GM18861 (cell line): ENCODE measurements at regions not wholly inside any gene's neighbourhood (a gene's known extent, or its start where the extent isn't known, plus 50 kb on each side); places are given as distances from the start of the nearest gene placed in this dataset.

ENCODE experiments used
- ATAC-seq: cut with Tn5 transposase; IDR thresholded peaks from one replicate; pipeline ENCODE4 v1.9.1; 2021; ENCODE audit not compliant: unreplicated experiment

DNA sequence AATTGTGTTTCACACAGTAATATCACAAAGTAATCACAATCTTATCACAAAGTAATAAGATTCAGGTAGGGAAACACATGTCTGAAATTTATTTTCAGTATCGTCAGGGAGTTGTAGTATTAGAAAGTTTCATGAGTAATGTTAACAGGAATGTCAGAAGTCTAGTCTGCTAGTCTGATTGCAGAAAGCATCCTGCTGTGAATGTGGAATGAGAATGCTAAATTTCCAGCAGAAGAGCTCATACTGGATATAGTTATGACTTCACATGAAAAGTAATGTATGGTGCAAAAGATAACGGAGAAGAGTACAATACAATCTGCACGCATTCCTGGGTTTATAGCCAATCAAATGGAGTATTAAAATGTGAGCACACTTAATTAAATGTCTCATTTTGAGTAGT, 494.7 kb upstream of the SETBP1 start:
- ATAC-seq = no peak

DNA sequence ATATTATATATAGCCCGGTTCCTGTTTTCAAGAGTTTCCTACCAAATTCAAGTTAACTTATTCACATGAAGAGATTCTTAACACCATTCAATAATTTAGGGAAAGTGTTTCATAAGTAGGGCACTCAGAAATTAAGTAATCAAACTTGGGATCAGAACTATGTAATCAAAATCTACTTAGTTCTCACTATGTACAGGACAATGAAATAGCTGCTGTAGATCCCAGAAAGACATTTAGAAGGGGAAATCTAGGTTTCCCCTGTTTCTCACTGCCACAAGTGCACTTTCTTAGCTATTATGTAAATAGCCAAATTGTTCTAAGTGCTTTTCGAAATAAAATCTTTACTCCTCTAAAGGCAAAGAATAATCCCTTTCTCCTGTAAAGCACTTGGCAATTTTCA, 493.6 kb upstream of the SETBP1 start:
- no peak for ATAC-seq

DNA sequence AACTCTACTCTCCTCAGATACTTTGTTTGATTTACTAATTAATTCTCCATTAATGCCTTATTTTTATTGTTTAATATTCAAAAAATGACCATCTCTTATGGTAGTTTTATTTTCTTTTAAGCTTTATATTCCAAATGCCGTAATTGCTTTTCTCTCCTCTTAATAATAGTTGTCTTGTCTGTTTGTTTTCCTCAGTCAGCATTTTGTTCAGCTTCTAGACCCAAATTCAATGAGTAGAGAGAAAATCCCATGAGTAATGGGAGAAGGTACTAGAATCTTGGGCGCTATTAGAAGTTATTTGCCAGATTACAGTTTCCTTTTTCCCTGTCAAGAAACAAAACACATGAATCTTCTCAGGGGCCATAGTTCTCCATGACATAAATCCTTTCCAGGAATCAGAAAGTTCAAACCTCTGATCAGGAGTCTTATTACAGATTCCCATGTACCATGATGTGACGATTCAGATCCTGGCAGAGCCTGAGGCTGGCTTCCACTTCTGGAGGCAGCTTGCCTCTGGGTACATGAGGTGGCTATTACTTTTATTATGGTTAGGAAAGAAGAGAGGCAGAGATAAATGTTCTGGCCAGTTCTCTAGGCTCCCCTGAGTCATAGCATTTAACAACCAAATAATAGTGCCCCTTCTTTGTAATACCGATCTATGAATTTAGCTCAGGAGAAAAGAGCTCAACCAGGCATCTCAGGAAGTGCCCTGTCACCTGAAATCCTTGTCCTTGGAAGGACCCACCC, 485.1 kb upstream of the SETBP1 start:
- no peak for ATAC-seq

DNA sequence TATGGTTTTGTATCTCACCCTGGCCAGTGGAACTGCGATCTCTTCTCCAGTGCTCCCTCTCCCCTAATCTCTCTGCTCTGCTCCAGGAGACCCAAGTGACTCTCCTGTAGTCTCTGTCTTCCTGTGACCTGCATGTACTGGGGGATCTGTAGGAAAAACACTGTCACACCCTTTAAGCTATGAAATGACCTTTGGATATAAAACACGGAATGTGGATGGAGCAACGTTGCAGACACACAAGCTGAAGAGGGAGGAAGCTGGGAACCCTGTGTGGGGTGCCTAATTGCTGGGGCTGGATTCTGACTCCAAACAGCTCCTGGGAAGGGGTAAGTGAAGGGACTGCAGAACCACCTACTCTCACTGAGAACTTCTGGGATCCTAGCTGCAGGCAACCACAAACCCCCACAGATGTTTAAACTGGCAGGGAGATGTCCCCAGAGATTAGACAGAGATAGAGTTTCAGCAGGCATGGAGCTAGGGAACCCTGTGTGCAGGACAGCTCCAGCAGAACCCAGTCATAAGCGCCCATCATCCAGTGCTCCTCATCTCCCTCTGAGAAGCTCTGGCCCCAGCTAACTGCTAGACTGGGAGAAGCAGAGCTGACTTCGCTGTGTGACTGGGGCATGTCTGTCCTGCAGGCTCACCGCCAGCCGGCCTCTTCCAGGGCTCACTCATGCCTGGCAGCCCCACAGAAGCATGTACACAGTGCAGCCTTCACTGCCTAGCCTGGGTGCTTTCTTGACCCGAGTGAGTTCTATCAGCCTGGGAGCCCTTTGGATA, 482.7 kb upstream of the SETBP1 start:
- no peak for ATAC-seq

DNA sequence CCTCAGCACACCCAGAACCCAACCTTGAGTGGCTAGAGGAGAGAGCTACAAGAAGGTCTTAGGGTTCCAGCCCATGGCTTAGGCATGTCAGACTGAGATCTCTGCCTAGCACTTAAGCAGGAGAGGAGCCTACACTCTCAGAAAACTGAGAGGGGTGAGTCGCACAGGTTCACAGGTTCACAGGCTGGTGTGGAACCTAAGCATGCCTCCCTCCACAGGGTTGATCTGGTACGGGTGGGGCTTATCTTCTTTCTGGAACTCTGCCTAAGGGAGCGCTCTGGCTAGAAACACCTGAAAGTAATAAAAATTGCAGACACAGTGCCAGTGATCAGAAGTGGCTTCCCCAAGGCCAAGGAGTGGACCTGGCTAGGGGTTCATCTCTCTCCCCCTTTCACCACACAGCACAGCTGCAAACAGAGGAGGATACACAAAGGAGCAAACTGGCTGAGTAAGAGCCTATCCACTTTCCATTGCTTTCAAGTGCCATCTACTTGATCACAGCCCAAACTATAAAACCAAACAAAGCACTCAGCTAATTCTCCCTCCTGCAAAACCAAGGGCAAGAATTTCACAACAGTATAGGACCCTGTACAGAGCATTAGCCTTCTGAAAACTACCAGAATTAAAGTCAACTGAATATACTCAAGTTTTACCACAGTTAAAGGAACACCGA, 481.9 kb upstream of the SETBP1 start:
- ATAC-seq = no peak

DNA sequence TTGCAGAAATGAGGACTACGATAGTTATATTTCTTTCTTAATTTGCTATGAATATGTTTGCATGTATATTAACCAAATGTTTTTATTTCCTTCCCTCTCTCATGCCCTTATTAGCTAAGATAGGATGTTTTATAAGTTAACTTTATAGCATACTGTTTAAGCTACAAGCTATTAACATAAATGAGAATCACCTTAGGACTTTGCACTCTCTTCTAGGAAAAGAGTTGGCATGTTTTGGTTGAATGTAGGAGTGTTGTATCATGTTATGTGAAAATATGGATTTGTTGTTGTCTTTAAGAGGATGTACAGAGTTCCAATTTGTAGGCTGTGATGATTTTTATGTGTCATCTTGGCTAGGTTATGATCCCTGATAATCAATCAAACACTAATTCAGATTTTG, 467.4 kb upstream of the SETBP1 start:
- ATAC-seq = no peak

DNA sequence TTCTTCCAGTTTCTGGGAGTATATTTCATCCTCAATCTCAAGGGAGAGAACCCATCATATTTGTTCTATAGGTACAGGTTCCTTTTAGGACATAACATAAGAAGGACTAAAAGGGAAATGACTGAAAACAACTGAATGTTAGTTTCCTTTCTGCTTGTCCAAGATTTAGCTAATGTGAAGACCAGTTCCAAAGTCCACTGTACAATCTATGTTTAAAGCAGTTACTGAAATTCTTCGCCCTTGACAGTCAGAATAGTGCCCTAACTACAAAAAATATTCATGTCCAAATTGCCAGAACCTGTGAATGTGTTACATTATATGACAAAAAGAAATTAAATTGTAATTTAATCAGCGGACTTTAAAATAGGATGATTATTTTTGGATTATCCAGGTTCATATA, 466.3 kb upstream of the SETBP1 start:
- no peak for ATAC-seq

DNA sequence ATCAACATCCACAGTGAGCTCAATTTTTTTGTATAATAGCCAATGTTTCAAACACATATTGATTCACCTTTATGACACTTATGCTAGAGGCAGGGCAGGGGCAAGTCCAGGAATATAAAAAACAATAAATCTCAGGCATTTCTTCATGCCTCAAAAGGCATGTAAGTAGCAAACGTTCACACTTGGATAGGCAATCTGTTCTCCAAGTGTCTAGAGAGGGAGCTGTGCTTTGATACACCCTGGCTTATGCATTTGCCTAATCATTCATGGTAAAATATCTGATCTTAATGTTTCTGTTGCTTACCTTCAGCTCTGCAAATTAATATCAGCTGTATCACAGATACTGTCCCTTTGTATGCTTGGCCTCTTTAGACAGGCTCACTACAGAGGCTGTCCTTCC, 464.5 kb upstream of the SETBP1 start:
- ATAC-seq = no peak

DNA sequence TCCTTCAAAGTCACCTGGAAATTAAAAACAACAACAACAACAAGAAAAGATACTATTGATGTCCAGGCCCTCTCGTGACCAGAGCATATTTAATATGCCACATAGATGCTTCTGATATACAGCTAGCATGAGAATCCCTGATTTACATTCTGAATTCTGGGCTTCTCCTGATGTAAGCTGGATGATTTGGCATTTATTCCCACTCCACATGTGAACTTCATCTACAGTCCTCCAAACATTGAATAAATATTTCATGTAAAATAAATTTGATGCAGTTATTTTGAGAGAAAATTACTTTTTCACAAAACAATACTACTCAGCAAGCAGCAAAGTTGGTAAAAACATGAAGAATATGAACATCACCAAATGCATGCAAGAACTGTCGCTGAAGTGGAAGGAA, 453.2 kb upstream of the SETBP1 start:
- no peak for ATAC-seq

DNA sequence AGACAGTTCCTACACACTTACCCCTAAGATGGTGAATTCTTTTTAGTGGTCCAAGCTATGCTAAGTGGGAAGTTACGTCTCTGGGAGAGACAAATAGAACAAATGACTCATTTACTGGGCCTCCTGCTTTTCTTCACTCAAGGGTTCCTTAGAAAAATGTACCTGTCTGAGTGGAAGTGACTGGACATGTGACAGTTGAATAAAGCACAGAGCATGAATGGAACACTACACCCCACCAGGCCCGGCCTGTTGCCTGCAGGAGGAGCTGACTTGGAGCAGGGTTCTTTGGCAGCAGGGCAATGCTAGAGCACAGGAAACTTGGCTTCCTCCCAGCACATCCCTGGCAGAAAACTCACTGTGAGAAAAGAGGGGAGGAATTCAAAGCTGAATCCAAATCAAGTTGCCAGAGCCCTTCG, 451.0 kb upstream of the SETBP1 start:
- no peak for ATAC-seq

DNA sequence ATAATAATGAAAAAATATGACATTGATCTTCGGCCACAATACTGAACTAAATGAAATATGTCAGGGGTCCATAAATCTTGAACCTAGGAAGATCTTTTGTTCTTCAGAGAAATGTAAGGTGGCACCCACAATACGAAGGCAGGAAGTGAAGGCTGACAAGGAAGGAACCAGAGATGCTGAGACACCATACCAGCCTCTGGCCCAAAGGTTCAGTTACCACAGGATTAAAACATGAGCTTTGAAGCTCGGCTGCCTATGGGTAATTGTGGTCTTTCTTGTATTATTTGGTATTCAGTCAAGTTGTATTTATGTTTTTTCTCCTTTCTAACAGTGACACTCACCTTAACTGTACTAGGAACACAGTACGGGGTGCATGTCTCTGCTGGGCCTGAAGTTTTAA, 448.8 kb upstream of the SETBP1 start:
- no peak for ATAC-seq

DNA sequence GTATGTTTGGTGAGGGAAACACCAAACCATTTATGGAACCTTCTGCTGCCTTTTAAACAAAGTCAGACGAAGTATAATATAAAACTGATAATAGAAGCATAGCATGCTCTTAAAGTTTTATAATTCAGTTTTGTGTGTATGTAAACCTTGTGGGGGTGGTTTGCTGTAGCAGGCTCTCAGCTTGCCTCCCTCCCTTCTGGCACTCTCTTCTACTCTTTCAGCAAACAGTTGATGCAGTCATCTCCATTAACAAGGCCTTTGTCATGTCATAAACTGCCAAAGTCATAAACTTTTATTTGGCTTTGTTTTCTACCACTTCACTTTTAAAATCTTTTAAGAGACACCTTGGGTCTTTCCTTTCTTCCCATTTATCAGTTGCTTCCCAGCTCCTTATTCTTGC, 448.2 kb upstream of the SETBP1 start:
- ATAC-seq = no peak

DNA sequence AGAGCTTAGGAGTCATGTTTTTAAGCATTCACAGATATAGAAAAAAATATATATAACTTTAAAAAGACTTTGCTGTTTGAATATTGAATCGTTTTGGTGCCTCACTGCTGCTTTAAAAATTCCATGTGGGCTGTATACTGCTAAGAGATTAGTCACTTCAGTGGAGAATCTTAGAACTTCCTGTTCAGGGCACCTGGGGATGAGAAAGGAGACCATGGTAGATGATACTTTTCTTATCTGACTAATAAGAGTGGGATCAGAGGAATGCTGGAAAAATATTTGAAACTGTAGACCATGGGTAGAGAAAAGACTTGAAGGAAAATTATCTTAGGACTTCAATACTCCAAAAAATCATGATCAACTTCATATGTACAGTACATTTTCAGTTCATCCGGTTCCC, 442.2 kb upstream of the SETBP1 start:
- ATAC-seq = no peak

DNA sequence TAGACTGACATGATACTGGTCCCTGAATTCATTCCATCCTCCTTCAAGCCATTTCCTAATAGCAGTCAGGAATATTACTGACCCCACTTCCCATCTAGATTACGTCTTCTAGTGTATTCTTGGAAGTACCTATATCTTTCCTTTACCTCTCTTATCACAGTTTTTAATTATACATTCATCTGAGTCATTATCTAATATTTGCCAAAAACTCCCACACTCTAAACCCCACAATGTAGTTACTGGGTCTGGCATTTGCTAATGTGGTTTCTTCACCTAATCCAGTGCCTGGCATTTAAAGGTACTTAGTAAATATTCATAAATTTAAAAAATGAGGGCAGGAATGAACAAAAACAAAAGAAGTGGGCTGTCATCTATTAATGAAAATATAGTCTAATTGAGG, 441.8 kb upstream of the SETBP1 start:
- no peak for ATAC-seq

DNA sequence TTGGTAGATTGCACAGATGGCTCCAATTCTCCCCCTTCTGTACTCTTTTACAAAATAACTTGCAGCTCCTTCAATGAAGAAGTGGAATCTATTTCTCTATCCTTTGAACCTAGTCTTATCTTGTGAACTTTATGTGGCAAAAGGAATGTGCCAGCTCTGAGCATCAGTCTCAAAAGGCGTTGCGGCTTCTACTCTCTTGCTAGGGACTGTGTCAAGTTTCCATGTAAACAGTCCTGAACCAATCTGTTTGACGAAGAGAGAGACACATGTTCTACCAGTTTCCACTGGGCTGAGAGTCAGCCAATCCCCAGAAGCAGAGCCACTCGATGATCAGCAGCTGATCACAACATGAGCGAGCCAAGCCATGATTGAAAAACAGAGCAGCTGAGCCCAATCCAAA, 439.7 kb upstream of the SETBP1 start:
- ATAC-seq = no peak

DNA sequence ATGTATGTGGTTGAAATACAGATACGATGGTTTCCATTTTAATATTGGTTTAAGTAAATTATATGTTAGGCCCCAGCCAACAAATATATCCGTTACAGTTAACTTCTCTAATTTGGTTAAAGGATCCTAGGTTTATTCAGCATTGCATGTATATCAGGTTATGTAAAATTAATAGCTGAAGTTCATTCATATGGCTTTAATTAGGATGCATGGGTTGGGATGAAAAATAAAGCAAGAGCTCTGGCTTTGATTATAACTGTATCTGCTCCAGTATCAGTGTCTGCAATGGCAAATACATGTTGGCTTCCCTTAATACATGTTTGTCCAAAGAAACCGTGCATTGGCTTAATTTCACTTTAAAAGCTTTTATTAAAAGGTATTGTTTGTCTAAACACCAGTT, 435.7 kb upstream of the SETBP1 start:
- ATAC-seq = no peak

DNA sequence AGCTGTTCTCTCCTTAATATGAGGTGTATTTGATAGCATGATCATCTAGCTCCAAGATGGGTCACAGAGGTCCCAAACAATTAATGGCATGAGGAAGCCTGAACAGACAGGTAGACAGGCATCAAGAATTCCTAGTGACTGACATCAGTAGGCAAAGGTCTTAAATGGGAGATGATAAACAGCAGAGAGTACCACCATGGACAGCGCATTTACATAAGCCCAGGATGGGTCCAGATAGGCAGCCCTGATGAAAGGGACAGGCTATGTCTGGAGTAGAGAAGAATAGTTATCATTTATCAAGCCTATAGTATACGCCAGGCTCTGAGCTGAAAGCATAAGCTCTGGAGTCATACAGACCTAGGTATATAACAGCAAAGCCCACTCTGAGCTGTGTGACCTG, 434.7 kb upstream of the SETBP1 start:
- ATAC-seq = no peak

DNA sequence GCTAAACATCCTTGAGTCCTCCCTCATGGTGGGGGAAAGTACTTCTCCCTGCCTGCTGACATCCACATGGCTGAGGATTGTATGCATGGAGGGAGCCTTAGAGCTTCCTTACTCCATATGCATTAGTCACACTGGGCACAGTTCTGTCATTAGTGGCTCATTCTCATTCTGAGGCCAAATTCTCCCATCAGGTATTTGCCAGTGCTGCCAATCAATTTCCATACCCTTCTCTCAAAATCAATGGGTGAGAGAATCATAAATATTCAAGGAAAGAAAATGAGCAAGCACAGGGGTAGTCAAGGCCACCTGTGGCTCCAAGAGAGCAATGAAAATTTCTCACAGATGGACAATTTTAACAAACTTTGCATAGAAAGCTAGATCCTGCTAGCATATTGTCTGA, 422.6 kb upstream of the SETBP1 start:
- no peak for ATAC-seq

DNA sequence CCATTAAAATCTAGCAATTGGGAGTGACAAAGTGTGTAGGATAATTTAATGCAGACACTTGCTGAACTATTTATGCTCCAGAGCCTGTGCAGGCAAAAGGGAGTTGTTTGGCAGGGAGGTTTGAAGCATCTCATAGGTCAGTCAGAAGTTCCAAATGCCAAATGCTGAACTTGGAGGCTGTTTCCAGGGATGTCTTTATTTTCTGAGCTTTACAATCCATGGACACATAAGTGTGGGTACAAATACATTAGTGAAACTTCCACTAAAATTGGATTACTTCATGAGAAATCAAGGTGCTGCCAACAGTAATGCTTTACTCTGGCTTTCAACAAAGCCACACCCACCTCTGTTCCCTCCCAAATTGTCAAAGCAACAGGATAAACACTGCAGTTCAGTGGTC, 422.1 kb upstream of the SETBP1 start:
- no peak for ATAC-seq

DNA sequence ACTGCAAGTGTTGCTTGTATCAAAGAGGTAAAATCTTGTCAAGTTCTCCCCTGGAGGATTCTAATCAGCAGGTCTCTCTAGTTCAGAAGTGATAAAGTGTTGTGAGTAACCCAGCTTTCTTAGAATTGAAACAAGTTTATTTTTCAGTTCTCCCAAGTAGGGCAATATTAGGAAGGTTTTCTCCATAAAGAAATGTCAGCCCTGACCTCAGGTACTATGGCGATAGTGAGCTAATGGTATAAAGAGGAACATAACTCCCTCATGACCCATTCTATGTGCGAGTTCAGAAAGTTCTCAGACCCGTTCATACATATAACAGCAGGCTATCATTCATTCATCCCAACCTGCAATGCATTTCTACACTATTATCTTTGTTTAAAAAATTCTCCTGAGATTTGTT, 421.1 kb upstream of the SETBP1 start:
- no peak for ATAC-seq

DNA sequence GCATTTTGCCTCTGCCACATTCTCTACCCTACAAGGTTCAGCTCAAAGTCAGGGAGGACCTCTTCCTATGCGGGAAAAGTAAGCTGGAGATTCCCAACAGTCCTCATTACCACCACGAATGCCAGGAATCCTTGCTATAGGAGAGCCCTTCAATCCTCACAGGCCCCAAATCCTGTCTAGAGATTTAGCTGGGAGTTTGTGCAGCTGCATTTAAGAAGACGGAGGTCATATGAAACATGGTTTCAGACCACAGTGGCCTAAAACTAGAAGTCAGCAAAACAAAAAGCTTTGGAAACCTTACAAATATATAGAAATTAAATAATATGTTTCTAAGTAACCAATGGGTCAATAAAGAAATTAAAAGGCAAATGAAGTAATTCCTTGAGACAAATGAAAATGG, 415.3 kb upstream of the SETBP1 start:
- ATAC-seq = no peak

DNA sequence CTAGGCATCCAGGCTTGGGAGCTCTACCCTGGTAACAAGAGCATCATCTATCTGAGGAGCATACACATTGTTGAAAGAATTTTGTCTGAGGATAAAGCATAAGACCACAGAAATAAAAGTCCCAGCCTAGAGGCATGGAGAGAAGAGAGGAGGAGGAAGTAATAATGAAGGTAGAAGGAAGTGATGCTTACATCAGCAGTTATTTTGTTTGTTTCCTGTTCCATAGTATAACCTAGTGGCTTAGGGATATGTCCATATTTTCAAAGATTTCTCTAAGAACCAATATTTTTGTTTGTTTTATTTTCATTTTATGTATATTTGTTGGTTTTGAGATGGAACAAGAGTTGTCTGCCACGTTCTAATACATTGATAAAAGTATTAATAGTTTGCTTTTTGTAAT, 407.4 kb upstream of the SETBP1 start:
- no peak for ATAC-seq
